GM12892 (cell line): ENCODE measurements at regions not wholly inside any gene's neighbourhood (a gene's known extent, or its start where the extent isn't known, plus 50 kb on each side); places are given as distances from the start of the nearest gene placed in this dataset.

Source experiments
- POLR2A ChIP-seq: IDR thresholded peaks from 2 replicates; pipeline ENCODE4 v1.6.1; 2011; ENCODE audit warnings: low read depth, low read length, control low read depth
- POLR2AphosphoS5 ChIP-seq: IDR thresholded peaks from 2 replicates; pipeline ENCODE4 v1.6.1; 2011; ENCODE audit warnings: low read depth, low read length, control low read depth
- TAF1 ChIP-seq: IDR thresholded peaks from 2 replicates; pipeline ENCODE4 v1.6.1; 2011; ENCODE audit warnings: low read depth, mild to moderate bottlenecking, control low read depth, low read length, borderline replicate concordance

DNA sequence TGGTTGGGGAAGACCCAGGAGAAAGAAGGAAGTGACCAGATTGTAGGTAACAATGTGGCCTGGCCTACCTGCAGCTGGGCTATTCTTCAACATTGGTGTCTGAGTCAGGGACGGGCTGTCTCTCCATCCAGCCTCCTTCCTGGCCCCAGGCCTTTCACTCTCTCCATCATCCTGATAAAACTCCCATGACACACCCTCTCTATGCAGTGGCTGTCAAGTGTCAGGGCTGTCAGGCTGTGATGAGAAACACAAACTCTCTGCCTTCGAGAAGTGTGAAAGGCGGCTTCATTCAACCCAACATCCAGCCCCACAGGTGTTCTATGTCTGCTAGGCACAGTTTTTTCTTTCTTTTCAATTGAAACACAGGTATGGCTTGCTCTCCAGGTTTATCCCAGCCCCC, 153.3 kb upstream of the VSTM2B start:
- TF ChIP-seq TAF1 (no peak), POLR2A (no peak), POLR2AphosphoS5 (no peak)
